ENCODE measurements at regions not wholly inside any gene's neighbourhood (a gene's known extent, or its start where the extent isn't known, plus 50 kb on each side); places are given as distances from the start of the nearest gene placed in this dataset.

- TF ChIP-seq CTCF (IDR thresholded peaks at IDR 0.05; ENCODE audit: insufficient read depth, missing control alignments) = no peak
- FAIRE-seq (no peak), DNase-seq (ENCODE audit: insufficient read length, low spot score) (no peak)
Measured at GRCh38 chr2:180495606-180496005, 484.8 kb upstream of the UBE2E3 start.

GRCh38 chr2:180494286-180494685, 486.1 kb upstream of the UBE2E3 start:
- FAIRE-seq (no peak), DNase-seq (ENCODE audit: insufficient read length, low spot score) (no peak)
- TF ChIP-seq CTCF (IDR thresholded peaks at IDR 0.05; ENCODE audit: insufficient read depth, missing control alignments) = no peak

GRCh38 chr2:180482696-180483095, 475.6 kb upstream of the CWC22 start:
- TF ChIP-seq CTCF (IDR thresholded peaks at IDR 0.05; ENCODE audit: insufficient read depth, missing control alignments) = no peak
- FAIRE-seq (no peak), DNase-seq (ENCODE audit: insufficient read length, low spot score) (no peak)

GRCh38 chr2:180481998-180482397, 474.9 kb upstream of the CWC22 start:
- DNase-seq (ENCODE audit: insufficient read length, low spot score) (no peak), FAIRE-seq (no peak)
- TF ChIP-seq CTCF (IDR thresholded peaks at IDR 0.05; ENCODE audit: insufficient read depth, missing control alignments) = no peak

GRCh38 chr2:180478883-180479282, 471.8 kb upstream of the CWC22 start:
- FAIRE-seq (peak; percentile 74), DNase-seq (ENCODE audit: insufficient read length, low spot score) (no peak)
- no peak for TF ChIP-seq CTCF (IDR thresholded peaks at IDR 0.05; ENCODE audit: insufficient read depth, missing control alignments)

GRCh38 chr2:180474716-180475115, 467.6 kb upstream of the CWC22 start:
- DNase-seq (ENCODE audit: insufficient read length, low spot score) (no peak), FAIRE-seq (no peak)
- no peak for TF ChIP-seq CTCF (IDR thresholded peaks at IDR 0.05; ENCODE audit: insufficient read depth, missing control alignments)

- no peak for FAIRE-seq
- no peak for TF ChIP-seq CTCF (IDR thresholded peaks at IDR 0.05; ENCODE audit: insufficient read depth, missing control alignments)
- no peak for DNase-seq (ENCODE audit: insufficient read length, low spot score)
Measured at GRCh38 chr2:180473456-180473855, 466.4 kb upstream of the CWC22 start.

All from D721Med (cell line).